ENCODE measurements at regions not wholly inside any gene's neighbourhood (a gene's known extent, or its start where the extent isn't known, plus 50 kb on each side); places are given as distances from the start of the nearest gene placed in this dataset.
A peak's percentile ranks its signal among the peaks of the same experiment; 100 is the strongest.

GRCh38 chr3:156608601-156609514 is 53.9 kb upstream of the SSR3 start:
- intact Hi-C loops (cut with DNase I): no loop called here
- H3K27ac ChIP-seq (ENCODE audit: low read depth in 2 of 2, low read length in 2 of 2): no peak overlapping the region
- no peak for DNase-seq

GRCh38 chr3:156606729-156607128 is 51.8 kb upstream of the SSR3 start:
- intact Hi-C loops (cut with DNase I): no loop called here
- FAIRE-seq: no peak

More at GRCh38 chr3:156608601-156609514, 53.9 kb upstream of the SSR3 start:
- Histone ChIP-seq H3K9ac (ENCODE audit: low read length in 3 of 3) (no peak overlapping the region), H3K9me3 (ENCODE audit: control insufficient read depth in 2 of 3, insufficient read depth in 1 of 3, low read length in 3 of 3) (no peaks in the 10 kb centered on the region), H3K4me3 (ENCODE audit: low read length in 3 of 3) (no peak overlapping the region), H3K27me3 (ENCODE audit: control insufficient read depth, insufficient read depth, low read length) (no peaks in the 10 kb centered on the region), H3K4me1 (ENCODE audit: control insufficient read depth in 2 of 3, insufficient read depth in 2 of 3, low read depth in 1 of 3, low read length in 3 of 3) (peaks cover 0 to 20% (median 0%) of the 10 kb centered on the region in 3 donors), H3K36me3 (ENCODE audit: control insufficient read depth in 2 of 3, insufficient read depth in 3 of 3, low read length in 3 of 3) (no peaks in the 10 kb centered on the region)
- TF ChIP-seq CTCF (IDR thresholded peaks at IDR 0.05; ENCODE audit: borderline replicate concordance, extremely low read depth, insufficient read depth): no peak
- FAIRE-seq: no peak

GRCh38 chr3:156605686-156606605 is 51.0 kb upstream of the SSR3 start:
- Histone ChIP-seq H3K27ac (ENCODE audit: low read depth in 2 of 2, low read length in 2 of 2) (peak overlapping the region; percentile 20 to 54), H3K36me3 (ENCODE audit: control insufficient read depth in 2 of 3, insufficient read depth in 3 of 3, low read length in 3 of 3) (no peaks in the 10 kb centered on the region), H3K4me1 (ENCODE audit: control insufficient read depth in 2 of 3, insufficient read depth in 2 of 3, low read depth in 1 of 3, low read length in 3 of 3) (peaks cover 0 to 37% (median 2%) of the 10 kb centered on the region in 3 donors), H3K9me3 (ENCODE audit: control insufficient read depth in 2 of 3, insufficient read depth in 1 of 3, low read length in 3 of 3) (no peaks in the 10 kb centered on the region), H3K4me3 (ENCODE audit: low read length in 3 of 3) (peak overlapping the region; percentile 26 to 65 (median 40)), H3K27me3 (ENCODE audit: control insufficient read depth, insufficient read depth, low read length) (no peaks in the 10 kb centered on the region), H3K9ac (ENCODE audit: low read length in 3 of 3) (peak overlapping the region in 1 of 3 donors; percentile 51)
- DNase-seq (peak; percentile 64 to 84 (median 75)), FAIRE-seq (no peak)
- TF ChIP-seq CTCF (IDR thresholded peaks at IDR 0.05; ENCODE audit: borderline replicate concordance, extremely low read depth, insufficient read depth): no peak
- intact Hi-C loops (cut with DNase I): no loop called here

More at GRCh38 chr3:156606729-156607128, 51.8 kb upstream of the SSR3 start:
- Histone ChIP-seq H3K9ac (ENCODE audit: low read length in 3 of 3) (no peak overlapping the region), H3K27me3 (ENCODE audit: control insufficient read depth, insufficient read depth, low read length) (no peaks in the 10 kb centered on the region), H3K9me3 (ENCODE audit: control insufficient read depth in 2 of 3, insufficient read depth in 1 of 3, low read length in 3 of 3) (no peaks in the 10 kb centered on the region), H3K27ac (ENCODE audit: low read depth in 2 of 2, low read length in 2 of 2) (no peak overlapping the region), H3K4me1 (ENCODE audit: control insufficient read depth in 2 of 3, insufficient read depth in 2 of 3, low read depth in 1 of 3, low read length in 3 of 3) (peaks cover 0 to 33% (median 2%) of the 10 kb centered on the region in 3 donors), H3K4me3 (ENCODE audit: low read length in 3 of 3) (no peak overlapping the region), H3K36me3 (ENCODE audit: control insufficient read depth in 2 of 3, insufficient read depth in 3 of 3, low read length in 3 of 3) (no peaks in the 10 kb centered on the region)
- no peak for DNase-seq
- TF ChIP-seq CTCF (IDR thresholded peaks at IDR 0.05; ENCODE audit: borderline replicate concordance, extremely low read depth, insufficient read depth): no peak

Measured in kidney (tissue), 13 donors.